MCF 10A (cell line): ENCODE measurements at regions not wholly inside any gene's neighbourhood (a gene's known extent, or its start where the extent isn't known, plus 50 kb on each side); places are given as distances from the start of the nearest gene placed in this dataset.

Experiments
- BruUV-seq: library from RNA; stranded (reverse); fragments of 400-500 nt; replicated peaks from 2 replicates; lab custom pipeline; 2021; lab: Mats Ljungman, UMichigan
- CTCF ChIA-PET: fragments of 300-600 bp; sonication (Branson Sonifier 250); formaldehyde crosslinking; extraction: SDS; loops from one replicate; lab custom pipeline; 2021; ENCODE audit warnings: antibody characterized with exemption, inconsistent platforms; lab: Yijun Ruan, JAX
- POLR2A ChIA-PET: fragments of 300-600, 350-650 bp; sonication (Branson Sonifier 250); formaldehyde crosslinking; extraction: SDS; loops from one replicate; lab custom pipeline; 2020; ENCODE audit warnings: antibody characterized with exemption, inconsistent platforms; lab: Yijun Ruan, JAX
- DNase-seq: peaks from one replicate; pipeline ENCODE4 v3.0.0-alpha.2; 2018; ENCODE audit not compliant: unreplicated experiment
- H3K27ac Mint-ChIP-seq: one replicate; pipeline ENCODE4 v1.8.0; 2022; ENCODE audit warnings: mild to moderate bottlenecking, low read depth, mixed read lengths; ENCODE audit not compliant: unreplicated experiment
- H3K27me3 Mint-ChIP-seq: one replicate; pipeline ENCODE4 v1.8.0; 2022; ENCODE audit warnings: mixed read lengths; ENCODE audit not compliant: insufficient read depth, unreplicated experiment
- H3K36me3 Mint-ChIP-seq: one replicate; pipeline ENCODE4 v1.8.0; 2022; ENCODE audit warnings: mild to moderate bottlenecking, moderate library complexity, mixed read lengths; ENCODE audit not compliant: insufficient read depth, unreplicated experiment
- H3K4me1 Mint-ChIP-seq: one replicate; pipeline ENCODE4 v1.8.0; 2022; ENCODE audit warnings: mixed read lengths; ENCODE audit not compliant: insufficient read depth, unreplicated experiment
- H3K4me3 Mint-ChIP-seq: one replicate; pipeline ENCODE4 v1.8.0; 2022; ENCODE audit warnings: mild to moderate bottlenecking, moderate library complexity, mixed read lengths; ENCODE audit not compliant: unreplicated experiment
- H3K9me3 Mint-ChIP-seq: one replicate; pipeline ENCODE4 v1.8.0; 2022; ENCODE audit warnings: mixed read lengths; ENCODE audit not compliant: unreplicated experiment
- intact Hi-C: fragments of 100-400 bp; cut with micrococcal nuclease; formaldehyde crosslinking; loops from 2 replicates; pipeline ENCODE4 v1.14.1; 2022
- TF ChIP-seq, protein P1 (sequence below): fragments of 200-600 bp; IDR thresholded peaks from one replicate; pipeline ENCODE4 v1.8.0; 2022; ENCODE audit warnings: antibody characterized with exemption, mild to moderate bottlenecking; ENCODE audit not compliant: unreplicated experiment

DNA sequence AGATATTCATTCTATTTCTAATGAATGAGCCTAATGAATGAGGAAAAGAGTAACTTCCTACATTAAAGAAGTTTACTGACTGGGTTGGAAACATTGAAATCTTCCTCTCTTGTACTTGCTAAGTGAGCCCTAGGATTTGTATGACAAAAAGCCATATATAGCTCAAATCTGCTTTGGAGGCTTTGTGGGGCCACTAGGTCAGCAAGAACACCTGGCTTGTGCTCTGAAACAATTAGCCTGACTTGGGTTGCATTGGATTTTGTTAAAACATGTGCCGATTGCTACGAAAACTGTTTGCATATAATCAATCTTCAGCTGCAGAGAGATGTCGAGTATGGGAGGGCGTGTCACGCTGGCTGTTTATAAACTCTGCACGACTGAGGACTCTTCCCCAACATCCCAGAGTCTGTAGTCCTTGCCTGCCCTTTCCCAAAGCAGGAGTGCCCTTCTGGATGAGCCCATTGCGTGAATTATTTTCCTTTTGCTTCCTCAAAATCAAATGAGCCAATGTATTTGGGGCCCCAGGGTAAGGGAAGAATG, 684.8 kb downstream of the DHX35 start:
- Mint-ChIP-seq H3K4me1 (no peaks in the 10 kb centered on the region), H3K9me3 (no peaks in the 10 kb centered on the region), H3K36me3 (no peaks in the 10 kb centered on the region), H3K4me3 (no peak overlapping the region), H3K27me3 (no peaks in the 10 kb centered on the region), H3K27ac (no peak overlapping the region)
- intact Hi-C loops, result no loop called here
- ChIA-PET CTCF (interaction anchor here (1.4 kb wide), 1 partner anchor 16 kb away, joined by 3 read pairs; no protein-coding TSS in a partner anchor), POLR2A (interaction anchor here (0.6 kb wide), 1 partner anchor 816 kb away, joined by 3 read pairs; no protein-coding TSS in a partner anchor)
- no TSS peak for BruUV-seq
- no peak for DNase-seq
- TF ChIP-seq, protein P1, sequence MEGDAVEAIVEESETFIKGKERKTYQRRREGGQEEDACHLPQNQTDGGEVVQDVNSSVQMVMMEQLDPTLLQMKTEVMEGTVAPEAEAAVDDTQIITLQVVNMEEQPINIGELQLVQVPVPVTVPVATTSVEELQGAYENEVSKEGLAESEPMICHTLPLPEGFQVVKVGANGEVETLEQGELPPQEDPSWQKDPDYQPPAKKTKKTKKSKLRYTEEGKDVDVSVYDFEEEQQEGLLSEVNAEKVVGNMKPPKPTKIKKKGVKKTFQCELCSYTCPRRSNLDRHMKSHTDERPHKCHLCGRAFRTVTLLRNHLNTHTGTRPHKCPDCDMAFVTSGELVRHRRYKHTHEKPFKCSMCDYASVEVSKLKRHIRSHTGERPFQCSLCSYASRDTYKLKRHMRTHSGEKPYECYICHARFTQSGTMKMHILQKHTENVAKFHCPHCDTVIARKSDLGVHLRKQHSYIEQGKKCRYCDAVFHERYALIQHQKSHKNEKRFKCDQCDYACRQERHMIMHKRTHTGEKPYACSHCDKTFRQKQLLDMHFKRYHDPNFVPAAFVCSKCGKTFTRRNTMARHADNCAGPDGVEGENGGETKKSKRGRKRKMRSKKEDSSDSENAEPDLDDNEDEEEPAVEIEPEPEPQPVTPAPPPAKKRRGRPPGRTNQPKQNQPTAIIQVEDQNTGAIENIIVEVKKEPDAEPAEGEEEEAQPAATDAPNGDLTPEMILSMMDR, result no peak

DNA sequence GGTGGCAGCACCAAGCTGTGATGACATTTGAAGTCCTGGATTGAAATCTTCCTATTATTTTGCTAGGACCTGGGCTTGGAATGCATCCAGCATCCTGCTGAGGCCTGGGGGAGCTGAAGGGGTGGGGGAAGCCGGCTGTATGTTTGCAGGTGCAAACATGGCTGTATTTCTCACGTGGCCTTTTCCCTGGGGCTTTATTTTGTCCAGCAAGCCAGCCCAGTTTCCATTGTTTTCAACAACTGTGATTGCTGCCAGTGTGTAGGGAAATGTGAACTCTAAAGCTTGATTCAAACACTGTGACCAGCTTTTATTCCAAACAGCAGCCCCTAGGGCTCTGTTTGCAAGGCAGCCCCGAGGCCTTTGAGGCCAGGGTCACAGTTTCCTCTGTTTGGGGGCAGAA, 683.0 kb downstream of the DHX35 start:
- no peaks in the 10 kb centered on the region for H3K4me1 Mint-ChIP-seq
- POLR2A ChIA-PET, result no interaction called here
- CTCF ChIA-PET, result interaction anchor here (0.6 kb wide), 3 partner anchors 347 to 659 kb away, joined by 3 read pairs; no protein-coding TSS in a partner anchor
- no TSS peak for BruUV-seq
- DNase-seq, result peak; percentile 11
- no peaks in the 10 kb centered on the region for H3K36me3 Mint-ChIP-seq
- H3K4me3 Mint-ChIP-seq, result no peak overlapping the region
- TF ChIP-seq, protein P1, result no peak
- no peaks in the 10 kb centered on the region for H3K9me3 Mint-ChIP-seq
- no peak overlapping the region for H3K27ac Mint-ChIP-seq
- intact Hi-C loops, result no loop called here
- H3K27me3 Mint-ChIP-seq, result no peaks in the 10 kb centered on the region

DNA sequence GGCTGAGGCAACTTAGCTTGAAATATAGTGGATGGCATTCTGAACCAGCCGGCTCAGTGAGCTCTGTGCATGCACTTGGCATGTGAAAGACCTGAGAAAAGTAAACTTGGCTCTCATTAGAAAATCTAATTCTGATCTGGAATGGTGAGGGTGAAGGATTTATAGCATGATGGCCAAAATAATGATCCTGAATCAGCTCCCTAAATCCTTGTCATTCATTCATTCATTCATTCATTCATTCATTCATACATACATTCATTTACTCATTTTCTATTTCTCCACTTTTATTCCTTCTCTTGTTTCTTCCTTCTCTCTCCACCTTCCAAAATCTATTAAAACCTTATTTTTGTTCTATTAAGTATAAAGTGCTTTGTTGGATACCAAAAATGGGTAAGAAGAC, 681.1 kb downstream of the DHX35 start:
- no peaks in the 10 kb centered on the region for H3K4me1 Mint-ChIP-seq
- ChIA-PET CTCF (interaction anchor here (0.6 to 0.8 kb wide), 2 partner anchors 15 to 307 kb away, joined by 3 read pairs; no protein-coding TSS in a partner anchor), POLR2A (no interaction called here)
- H3K36me3 Mint-ChIP-seq, result no peaks in the 10 kb centered on the region
- H3K27ac Mint-ChIP-seq, result no peak overlapping the region
- H3K9me3 Mint-ChIP-seq, result no peaks in the 10 kb centered on the region
- BruUV-seq, result no TSS peak
- TF ChIP-seq, protein P1, result no peak
- intact Hi-C loops, result no loop called here
- DNase-seq, result no peak
- no peak overlapping the region for H3K4me3 Mint-ChIP-seq
- no peaks in the 10 kb centered on the region for H3K27me3 Mint-ChIP-seq

DNA sequence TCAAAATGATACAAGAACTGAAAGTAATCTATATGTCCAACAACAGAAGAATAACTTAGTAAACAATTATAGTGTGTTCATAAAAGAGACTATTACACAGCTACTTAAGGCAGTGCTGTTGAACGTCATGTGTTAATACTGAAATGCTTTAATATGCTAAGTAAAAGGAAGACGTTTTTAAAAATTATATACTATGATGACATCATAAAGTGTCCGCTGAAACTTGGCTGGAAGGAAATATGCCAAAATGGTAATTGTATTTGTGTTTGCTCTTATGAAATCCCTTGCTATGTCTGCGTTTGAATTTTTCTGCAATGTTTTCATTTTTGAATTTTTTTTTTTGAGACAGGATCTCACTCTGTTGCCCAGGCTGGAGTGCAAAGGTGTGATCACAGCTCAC, 679.3 kb downstream of the DHX35 start:
- no peak for DNase-seq
- no TSS peak for BruUV-seq
- CTCF ChIA-PET, result interaction anchor here (0.7 kb wide), 1 partner anchor 662 kb away, joined by 4 read pairs; no protein-coding TSS in a partner anchor
- no peaks in the 10 kb centered on the region for H3K4me1 Mint-ChIP-seq
- TF ChIP-seq, protein P1, result no peak
- no peaks in the 10 kb centered on the region for H3K27me3 Mint-ChIP-seq
- H3K9me3 Mint-ChIP-seq, result no peaks in the 10 kb centered on the region
- no peak overlapping the region for H3K4me3 Mint-ChIP-seq
- POLR2A ChIA-PET, result no interaction called here
- no peak overlapping the region for H3K27ac Mint-ChIP-seq
- no peaks in the 10 kb centered on the region for H3K36me3 Mint-ChIP-seq
- intact Hi-C loops, result no loop called here
